ENCODE measurements at regions not wholly inside any gene's neighbourhood (a gene's known extent, or its start where the extent isn't known, plus 50 kb on each side); places are given as distances from the start of the nearest gene placed in this dataset.

DNA sequence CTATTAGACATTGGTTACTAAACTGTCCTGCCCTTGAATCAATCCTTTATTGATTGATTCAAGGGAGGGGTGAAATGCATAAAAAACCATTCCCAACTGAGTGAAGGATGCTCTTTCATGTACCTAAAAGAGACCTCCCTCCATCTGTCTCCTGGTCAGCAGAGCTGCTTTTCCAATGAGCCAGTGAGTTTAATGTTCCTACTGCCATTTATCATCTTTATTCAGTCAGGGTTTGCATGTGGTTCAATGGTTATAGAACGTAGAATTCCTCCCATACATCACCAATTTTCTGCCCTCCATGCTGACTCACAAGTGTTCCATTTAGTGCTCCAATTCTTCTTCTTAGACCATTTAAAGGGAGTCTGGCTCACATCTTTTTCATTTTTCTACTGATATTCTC is 199.1 kb upstream of the PCSK5 start:
- no peak for DNase-seq

DNA sequence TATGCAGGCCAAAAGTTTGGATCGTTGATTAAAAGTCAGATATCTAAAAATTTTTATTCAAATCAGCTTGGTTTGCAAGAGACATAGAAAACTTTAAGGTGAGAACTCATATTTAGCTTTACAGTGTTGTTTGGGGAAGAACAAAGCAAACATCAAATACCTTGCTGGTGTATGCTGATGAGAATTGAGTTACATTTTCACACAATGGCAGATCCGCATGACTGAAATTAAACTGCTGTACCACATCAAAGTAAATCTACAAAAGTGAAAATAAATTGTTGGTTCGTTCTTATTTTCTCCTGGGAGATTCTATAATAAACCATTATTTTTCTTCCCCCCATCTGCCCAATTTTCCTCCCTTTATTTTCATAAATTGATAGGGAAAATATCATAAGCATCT is 198.2 kb upstream of the PCSK5 start:
- no peak for DNase-seq

DNA sequence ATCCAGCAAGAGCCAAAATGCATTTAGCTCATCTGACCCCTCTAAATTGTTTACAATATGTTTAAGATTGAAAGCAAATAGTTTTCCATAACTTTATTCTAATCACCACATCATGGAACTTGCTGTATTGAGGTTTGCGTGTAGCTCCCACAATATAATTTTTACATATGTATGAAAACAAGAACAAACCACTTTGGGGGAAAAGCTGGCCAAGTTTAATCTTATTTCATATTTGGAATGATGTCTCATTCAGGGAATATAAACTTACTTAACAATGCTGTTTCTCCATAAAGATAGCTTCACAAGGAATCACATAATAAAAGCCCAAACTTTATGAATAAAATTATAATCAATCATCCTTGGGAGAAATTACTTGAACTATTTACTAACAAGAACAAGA is 194.6 kb upstream of the PCSK5 start:
- DNase-seq, result no peak

GRCh38 chr9:75699017-75699416 is 191.5 kb upstream of the PCSK5 start:
- DNase-seq, result no peak

DNA sequence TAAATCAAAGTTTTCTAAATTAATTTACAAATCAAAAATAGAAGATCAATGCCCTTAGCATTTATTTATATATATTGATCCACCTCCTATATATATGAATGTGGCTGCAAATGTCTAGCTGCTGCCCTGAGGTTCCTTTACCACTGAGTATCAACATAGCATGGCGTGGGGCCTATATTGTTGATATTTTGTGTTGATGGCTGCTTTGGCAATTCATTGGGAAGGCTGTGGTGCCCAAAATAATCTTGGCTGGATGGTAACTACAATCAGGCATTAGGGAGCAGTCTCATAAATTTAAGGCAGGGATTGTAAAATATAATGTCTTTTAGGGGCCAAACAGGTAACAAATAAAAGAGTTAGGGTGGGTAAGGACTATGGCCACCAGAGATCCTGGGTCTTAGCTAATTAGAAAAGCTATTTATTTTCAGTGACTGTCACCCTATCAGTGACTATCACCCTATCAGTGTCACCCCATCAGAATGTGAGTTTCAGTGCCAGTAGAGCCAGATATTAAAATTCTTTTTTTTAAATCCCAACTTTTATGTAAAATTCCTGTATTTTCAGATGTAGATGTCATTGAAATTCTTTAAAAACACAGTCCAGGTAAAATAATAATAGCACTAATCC is 190.7 kb upstream of the PCSK5 start:
- no peak for DNase-seq

DNA sequence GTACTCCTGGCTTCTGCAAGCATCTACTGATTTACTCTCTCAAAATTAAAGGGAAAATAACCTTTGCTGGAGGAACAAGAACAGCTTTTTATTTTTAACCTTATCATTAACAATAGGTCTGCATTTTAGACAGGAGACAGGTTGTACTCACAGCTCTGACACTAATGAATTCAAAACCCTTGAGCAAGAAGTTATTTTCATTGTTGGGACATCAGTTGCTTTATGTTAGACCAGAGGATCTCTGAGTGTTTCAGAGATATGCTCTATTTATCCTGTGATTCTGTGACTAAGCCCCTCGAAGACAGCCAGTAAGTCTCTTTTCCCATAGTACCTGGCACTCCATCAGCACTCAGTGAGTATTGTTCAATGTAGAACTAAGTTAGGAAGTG is 190.2 kb upstream of the PCSK5 start:
- no peak for DNase-seq

DNA sequence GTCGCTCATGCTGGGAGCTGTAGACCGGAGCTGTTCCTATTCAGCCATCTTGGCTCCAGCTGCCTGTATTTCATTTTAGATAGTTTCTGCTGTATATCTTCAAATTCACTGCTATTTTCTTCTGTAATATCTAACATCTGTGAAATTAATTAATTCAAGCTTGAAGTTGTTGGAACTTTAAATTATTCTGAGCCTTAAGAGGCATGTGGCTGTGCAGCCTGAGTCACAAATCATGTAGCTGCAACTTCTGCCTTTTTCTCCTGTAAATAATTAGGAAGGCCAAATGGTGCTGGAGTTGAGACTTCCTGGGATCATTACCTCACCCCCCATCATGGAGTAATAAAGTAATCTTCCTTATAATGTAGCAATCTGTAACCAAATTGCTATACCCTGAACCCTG is 183.3 kb upstream of the PCSK5 start:
- DNase-seq, result no peak

DNA sequence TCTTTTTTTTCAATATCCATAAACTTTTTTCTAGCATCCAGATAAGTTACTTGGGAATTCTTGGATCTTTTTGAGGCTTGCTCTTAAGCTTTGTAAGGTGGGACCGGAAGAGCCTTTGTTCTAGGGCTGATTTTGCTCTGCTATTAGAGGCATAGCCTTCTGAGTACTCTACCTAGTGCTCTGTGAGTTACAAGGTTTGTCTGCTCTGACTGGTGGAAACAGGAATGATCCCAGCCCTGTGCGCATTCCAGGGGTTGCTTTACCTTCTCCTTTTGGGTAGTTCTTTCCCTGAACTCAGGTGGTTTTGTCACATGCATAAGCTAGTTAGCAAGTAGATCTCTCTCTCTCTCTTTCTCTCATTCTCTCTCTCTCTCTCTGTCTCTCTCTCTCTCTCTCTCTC is 180.8 kb upstream of the PCSK5 start:
- DNase-seq, result no peak

GRCh38 chr9:75712700-75713099 is 177.8 kb upstream of the PCSK5 start:
- no peak for DNase-seq

- DNase-seq, result no peak
These were observed 177.1 kb upstream of the PCSK5 start for GRCh38 chr9:75713335-75713734.

DNA sequence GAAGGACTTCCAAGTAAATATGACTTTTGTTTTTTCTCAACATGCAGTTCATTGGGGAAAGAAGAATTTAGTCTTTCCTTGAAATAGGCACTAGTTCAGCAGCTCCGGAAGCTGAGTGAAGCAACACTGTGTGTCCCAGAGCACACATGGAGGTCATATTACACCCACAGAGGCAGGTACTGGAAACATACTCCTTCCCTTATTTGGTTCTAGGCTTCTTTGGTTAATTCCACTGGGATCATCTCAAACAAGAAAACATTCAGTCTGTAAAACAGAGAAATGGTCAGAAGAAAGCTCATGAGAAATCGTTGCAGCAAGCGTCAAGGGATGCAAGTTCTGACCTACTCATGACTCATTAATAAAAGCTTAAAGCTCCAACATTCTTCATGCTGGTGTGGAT is 175.1 kb upstream of the PCSK5 start:
- DNase-seq, result no peak

- no peak for DNase-seq
These were observed 171.8 kb upstream of the PCSK5 start for GRCh38 chr9:75718677-75719076.

DNA sequence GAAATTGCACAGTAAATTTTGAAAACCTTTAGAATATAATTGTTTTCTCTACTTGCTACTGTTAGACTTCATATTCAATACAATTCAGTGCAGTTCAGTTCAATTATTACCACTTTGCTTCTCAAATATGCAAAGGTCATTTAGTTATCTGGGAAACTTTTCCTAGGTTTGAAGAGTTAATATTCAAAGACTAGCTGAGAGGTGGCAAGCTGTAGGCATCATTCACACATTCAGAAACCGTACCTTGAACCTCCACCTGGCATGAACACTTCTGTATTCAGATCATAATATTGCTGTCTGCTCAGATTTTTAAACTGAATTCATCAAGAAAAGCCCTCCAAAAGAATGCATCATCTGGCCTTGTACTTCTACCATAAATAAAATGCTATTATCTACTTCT is 162.1 kb upstream of the PCSK5 start:
- DNase-seq, result no peak

DNA sequence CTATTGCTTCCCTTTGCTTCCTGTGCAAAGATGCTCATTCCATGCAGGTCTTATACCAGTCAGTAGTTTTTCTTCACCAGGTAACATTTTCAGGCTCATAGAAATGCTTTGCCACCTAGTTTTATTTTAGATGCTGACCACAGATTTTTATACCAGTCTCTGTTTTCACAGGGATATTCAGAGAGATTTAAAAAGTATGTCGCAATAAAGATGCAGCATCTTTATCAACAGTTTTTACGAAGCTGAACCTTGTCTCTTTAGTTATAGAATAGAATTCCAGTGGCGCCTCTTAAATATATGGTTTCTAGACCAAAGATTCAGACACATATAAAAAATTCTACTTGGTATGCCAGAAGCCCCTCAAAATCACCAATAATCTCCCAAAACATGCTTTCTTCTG is 155.7 kb upstream of the PCSK5 start:
- no peak for DNase-seq

DNA sequence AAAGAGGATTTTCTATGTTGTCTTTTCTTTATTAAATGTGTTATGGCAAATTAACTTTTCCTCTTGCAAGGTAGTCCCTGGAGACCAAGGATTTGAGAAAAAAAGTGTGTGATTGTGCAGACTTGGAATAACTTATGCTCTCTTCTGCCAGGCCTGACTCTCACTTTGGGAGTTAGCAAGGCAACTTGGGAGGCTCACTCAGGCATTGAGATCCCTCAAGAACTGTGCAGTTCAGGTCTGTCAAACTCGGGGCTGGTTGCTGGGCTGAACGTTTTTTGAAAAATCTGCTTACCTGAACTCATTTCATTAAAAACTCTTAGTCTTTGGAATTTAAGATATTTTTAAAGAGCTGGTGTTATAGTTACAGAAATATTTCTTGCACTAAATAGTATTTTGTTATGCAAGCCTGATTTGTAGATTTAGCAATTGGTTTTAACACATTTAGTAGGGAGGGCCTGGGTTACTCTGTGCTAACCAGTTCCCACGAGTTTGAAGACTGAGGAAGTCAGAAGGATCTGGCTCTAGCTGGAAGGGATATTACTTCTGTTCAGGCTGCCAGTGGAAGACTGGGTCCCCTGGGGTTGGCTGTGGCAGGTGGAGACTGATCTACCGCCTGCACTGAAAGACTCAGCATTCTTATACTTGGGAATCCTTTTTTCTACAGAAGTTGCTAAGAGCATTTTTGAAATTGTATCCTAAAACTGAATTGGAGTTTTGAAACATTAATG is 150.4 kb upstream of the PCSK5 start:
- DNase-seq, result no peak

DNA sequence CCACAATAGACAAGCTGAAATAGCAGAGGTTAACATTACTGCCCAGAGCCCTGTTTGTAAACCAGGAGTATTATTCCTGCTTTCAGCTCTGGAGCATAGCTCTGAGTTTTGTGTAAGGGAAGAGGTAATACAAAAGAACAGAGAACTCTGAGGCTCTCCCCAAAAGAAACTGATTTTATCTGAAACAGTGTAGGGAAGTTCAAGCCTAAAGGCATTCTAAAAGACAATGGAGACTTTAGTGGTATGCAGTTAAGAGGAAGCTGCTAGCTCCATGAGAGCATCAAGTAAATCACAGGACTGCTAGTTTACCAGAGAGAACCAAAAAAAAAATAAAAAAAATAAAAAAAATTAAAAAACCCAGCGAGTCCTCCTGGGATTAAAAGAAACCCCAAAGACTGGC is 146.6 kb upstream of the PCSK5 start:
- no peak for DNase-seq

DNA sequence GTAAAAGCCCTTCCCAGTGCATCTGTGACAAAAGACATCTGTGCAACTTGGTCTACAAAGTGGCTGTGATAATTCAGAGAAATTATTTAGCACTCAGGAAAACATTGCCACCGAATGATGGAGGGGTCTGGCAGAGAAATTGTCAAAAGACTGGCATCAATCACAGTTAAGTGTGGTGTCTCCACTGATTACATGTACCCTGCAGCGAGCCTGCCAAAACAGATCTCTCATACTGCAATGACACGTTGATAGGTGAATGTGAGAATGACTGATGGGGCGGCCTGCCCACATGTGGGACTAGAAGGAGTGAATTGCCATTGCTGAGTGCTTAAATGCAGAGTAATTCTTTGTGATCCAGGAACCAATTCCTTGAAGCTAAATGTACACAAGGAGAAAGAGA is 136.4 kb upstream of the PCSK5 start:
- peak in 2 of 3 experiments; percentile 12 to 46 for DNase-seq

DNA sequence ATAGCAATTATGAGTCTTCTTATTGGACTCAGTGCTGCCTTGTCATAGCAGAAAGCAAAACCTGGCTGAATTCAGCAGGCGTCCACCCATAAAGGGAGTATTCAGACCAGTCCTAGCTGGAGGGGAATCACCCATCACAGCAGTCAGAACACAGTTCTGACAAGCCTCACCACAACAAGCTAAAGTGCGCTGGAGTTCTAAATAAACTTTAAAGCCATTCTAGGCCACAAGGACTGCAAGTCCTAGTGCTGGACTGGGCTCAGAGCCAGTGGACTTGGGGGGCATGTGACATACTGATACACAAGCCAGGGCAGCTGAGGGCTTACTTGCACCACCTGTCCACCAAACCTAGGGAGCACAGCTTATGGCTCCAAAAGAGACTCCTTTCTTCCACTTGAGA is 115.3 kb upstream of the PCSK5 start:
- no peak for DNase-seq

DNA sequence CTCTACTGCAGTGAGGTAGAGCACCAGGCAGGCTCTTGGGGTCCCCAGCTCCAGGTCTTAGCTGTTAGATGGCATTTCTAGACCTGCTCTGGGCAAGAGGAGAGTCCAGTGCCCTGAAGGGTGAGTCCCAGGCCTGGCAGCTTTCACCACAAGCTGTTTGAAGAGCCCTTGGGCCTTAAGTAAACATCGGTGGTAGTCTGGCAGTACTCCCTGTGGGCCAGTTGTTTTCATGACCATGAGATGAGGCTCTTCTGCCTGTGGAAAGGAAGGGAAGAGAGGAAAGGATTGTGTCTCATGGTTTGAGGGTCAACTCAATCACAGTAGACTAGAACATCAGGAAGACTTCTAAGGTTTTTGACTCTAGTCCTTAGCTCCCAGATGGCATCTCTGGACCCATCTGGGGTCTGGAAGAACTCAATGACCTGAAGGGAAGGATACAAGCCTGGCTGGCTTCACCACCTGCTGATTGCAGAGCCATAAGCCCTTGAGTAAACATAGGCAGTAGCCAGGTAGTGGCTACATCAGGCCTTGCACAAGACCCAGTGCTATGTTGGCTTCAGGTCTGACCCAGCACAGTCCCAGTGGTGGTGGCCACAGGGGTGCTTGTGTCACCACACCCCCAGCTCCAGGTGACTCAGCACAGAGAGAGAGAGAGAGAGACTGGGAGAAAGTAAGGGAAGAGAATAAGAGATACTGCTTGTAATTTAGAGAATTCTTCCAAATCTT is 114.3 kb upstream of the PCSK5 start:
- no peak for DNase-seq

DNA sequence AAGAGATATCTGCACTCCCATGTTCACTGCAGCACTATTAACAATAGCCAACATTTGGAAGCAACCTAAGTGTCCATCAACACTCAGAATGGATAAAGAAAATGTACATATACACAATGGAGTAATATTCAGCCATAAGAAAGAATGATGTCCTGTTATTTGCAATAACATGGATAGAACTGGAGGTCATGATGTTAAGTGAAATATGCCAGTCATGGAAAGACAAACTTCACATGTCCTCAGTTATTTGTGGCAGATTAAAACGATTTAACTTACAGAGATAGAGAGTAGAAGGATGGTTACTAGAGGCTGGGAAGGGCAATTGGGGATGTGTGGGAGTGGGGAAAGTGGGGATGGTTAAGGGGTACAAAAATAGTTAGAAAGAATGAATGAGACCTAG is 110.3 kb upstream of the PCSK5 start:
- no peak for DNase-seq

GRCh38 chr9:75788006-75788634 is 102.4 kb upstream of the PCSK5 start:
- DNase-seq, result no peak

- DNase-seq, result no peak
These were observed 93.3 kb upstream of the PCSK5 start for GRCh38 chr9:75797085-75797580.

DNA sequence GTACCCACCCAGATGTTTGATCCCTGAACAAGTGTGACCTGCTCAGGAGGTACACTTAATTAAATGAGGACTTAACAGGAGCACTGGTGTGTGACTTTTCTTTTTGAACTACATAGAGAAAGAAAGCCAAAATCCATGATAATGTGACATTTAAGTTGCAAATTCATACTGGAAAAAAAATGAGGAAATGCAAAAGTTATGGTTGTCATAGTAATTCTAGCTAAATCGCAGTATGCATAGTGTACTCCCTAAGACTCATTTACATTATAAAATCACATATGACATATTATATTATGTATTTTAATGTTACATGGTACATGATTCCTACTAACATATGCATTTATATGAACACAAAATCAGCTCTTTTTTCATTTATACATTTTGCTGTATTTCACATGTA is 92.0 kb upstream of the PCSK5 start:
- DNase-seq, result no peak

DNA sequence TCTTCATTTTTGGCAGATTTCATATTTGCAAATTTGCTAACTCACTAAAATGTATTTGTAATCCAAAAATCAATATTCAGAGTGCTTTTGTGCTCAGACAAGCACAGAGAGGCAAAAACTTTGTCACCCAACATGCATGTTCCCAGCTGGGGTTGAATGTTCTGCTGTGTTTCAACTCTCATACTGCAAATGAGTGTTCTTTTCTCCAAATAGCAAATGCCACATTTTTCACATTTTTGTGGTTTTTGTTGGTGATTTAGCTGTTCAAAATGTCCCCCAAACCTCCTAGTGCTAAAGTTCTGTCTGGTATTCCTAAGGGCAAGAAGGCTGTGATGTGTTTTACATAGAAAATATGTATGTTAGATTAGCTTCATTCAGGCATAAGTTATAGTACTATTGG is 87.3 kb upstream of the PCSK5 start:
- DNase-seq, result no peak

All from NCI-H1417 (cell line).